Fibroblast of the aortic adventitia (primary cell): ENCODE measurements at regions not wholly inside any gene's neighbourhood (a gene's known extent, or its start where the extent isn't known, plus 50 kb on each side); places are given as distances from the start of the nearest gene placed in this dataset.

ENCODE experiments used
- DNase-seq: peaks from one replicate; pipeline ENCODE4 v3.0.0-alpha.2; 2010; ENCODE audit warnings: low read depth
- H3K4me3 ChIP-seq: 2 replicates; pipeline ENCODE4 v1.5.1; 2011; ENCODE audit warnings: low read depth, mild to moderate bottlenecking, control low read depth, low read length, moderate library complexity
- CTCF ChIP-seq: IDR thresholded peaks from 2 replicates; pipeline ENCODE4 v1.5.1; 2011; ENCODE audit warnings: mild to moderate bottlenecking, low read length, control low read depth, inconsistent platforms; ENCODE audit not compliant: insufficient read depth

GRCh38 chr1:65668368-65668767 lies 124.3 kb upstream of the PDE4B start:
- no peak for DNase-seq

GRCh38 chr1:65670518-65670917 lies 122.2 kb upstream of the PDE4B start:
- TF ChIP-seq CTCF, result no peak
- no peak for DNase-seq
- H3K4me3 ChIP-seq, result no peak overlapping the region

More at GRCh38 chr1:65668368-65668767, 124.3 kb upstream of the PDE4B start:
- no peak for TF ChIP-seq CTCF
- H3K4me3 ChIP-seq, result no peak overlapping the region

GRCh38 chr1:65674522-65674921 lies 118.2 kb upstream of the PDE4B start:
- DNase-seq, result no peak
- no peak overlapping the region for H3K4me3 ChIP-seq
- TF ChIP-seq CTCF, result no peak

- no peak for TF ChIP-seq CTCF
- H3K4me3 ChIP-seq, result no peak overlapping the region
These were observed 112.9 kb upstream of the PDE4B start for GRCh38 chr1:65679773-65680172.

GRCh38 chr1:65681096-65681495 lies 111.6 kb upstream of the PDE4B start:
- peak; percentile 34 for DNase-seq
- H3K4me3 ChIP-seq, result no peak overlapping the region
- TF ChIP-seq CTCF, result no peak

More at GRCh38 chr1:65679773-65680172, 112.9 kb upstream of the PDE4B start:
- DNase-seq, result no peak

- TF ChIP-seq CTCF, result peak; percentile 96
- peak; percentile 78 for DNase-seq
- H3K4me3 ChIP-seq, result no peak overlapping the region
These were observed 105.1 kb upstream of the PDE4B start for GRCh38 chr1:65687428-65688214.

GRCh38 chr1:65688215-65688566 lies 104.5 kb upstream of the PDE4B start:
- TF ChIP-seq CTCF, result no peak
- no peak for DNase-seq
- H3K4me3 ChIP-seq, result no peak overlapping the region
